Upper lobe of left lung (tissue), 4 donors: ENCODE measurements at regions not wholly inside any gene's neighbourhood (a gene's known extent, or its start where the extent isn't known, plus 50 kb on each side); places are given as distances from the start of the nearest gene placed in this dataset.

Source experiments
- CTCF ChIP-seq, 6 experiments: fragments of 450-650 bp in 4 of 6; fragments of 200-600 bp in 2 of 6; sonication (generic) in 2 of 6; IDR thresholded peaks; one replicate each; pipeline ENCODE4 v1.5.1; 2016 to 2019; ENCODE audit warnings: antibody characterized with exemption in 6 of 6
- POLR2AphosphoS5 ChIP-seq, 2 donors: sonication (generic); formaldehyde crosslinking; IDR thresholded peaks; one replicate each; pipeline ENCODE4 v1.5.1; 2017; ENCODE audit warnings: antibody characterized with exemption in 2 of 2

GRCh38 chr16:86091976-86092375 lies 193.0 kb downstream of the IRF8 start:
- TF ChIP-seq CTCF (IDR thresholded peaks at IDR 0.05): no peak
- no peak for TF ChIP-seq POLR2AphosphoS5 (IDR thresholded peaks at IDR 0.05)
